Fibroblast of the aortic adventitia (primary cell): ENCODE measurements at regions not wholly inside any gene's neighbourhood (a gene's known extent, or its start where the extent isn't known, plus 50 kb on each side); places are given as distances from the start of the nearest gene placed in this dataset.

Source experiments
- DNase-seq: peaks from one replicate; pipeline ENCODE4 v3.0.0-alpha.2; 2010; ENCODE audit warnings: low read depth
- H3K4me3 ChIP-seq: 2 replicates; pipeline ENCODE4 v1.5.1; 2011; ENCODE audit warnings: low read depth, mild to moderate bottlenecking, control low read depth, low read length, moderate library complexity
- CTCF ChIP-seq: IDR thresholded peaks from 2 replicates; pipeline ENCODE4 v1.5.1; 2011; ENCODE audit warnings: mild to moderate bottlenecking, low read length, control low read depth, inconsistent platforms; ENCODE audit not compliant: insufficient read depth

- TF ChIP-seq CTCF, result no peak
- DNase-seq, result no peak
- no peak overlapping the region for H3K4me3 ChIP-seq
These were observed 859.4 kb downstream of the TYW1 start for GRCh38 chr7:67856046-67856445.

GRCh38 chr7:67857698-67858097 is 861.1 kb downstream of the TYW1 start:
- no peak for DNase-seq
- H3K4me3 ChIP-seq, result no peak overlapping the region
- no peak for TF ChIP-seq CTCF

- no peak for DNase-seq
- no peak overlapping the region for H3K4me3 ChIP-seq
- no peak for TF ChIP-seq CTCF
These were observed 862.3 kb downstream of the TYW1 start for GRCh38 chr7:67858931-67859330.

GRCh38 chr7:67863911-67864310 is 867.3 kb downstream of the TYW1 start:
- no peak for TF ChIP-seq CTCF
- DNase-seq, result no peak
- H3K4me3 ChIP-seq, result no peak overlapping the region

- no peak overlapping the region for H3K4me3 ChIP-seq
- no peak for TF ChIP-seq CTCF
- no peak for DNase-seq
These were observed 869.4 kb downstream of the TYW1 start for GRCh38 chr7:67866054-67866453.

- H3K4me3 ChIP-seq, result no peak overlapping the region
- no peak for DNase-seq
These were observed 870.2 kb downstream of the TYW1 start for GRCh38 chr7:67866812-67867211.

More at GRCh38 chr7:67866812-67867211, 870.2 kb downstream of the TYW1 start:
- no peak for TF ChIP-seq CTCF
